ENCODE measurements at regions not wholly inside any gene's neighbourhood (a gene's known extent, or its start where the extent isn't known, plus 50 kb on each side); places are given as distances from the start of the nearest gene placed in this dataset.

- in situ Hi-C loops (cut with HindIII; ENCODE audit: low pct_unique_long_range_greater_than_20kb, low sequenced_read_pairs) = no loop called here
- peak; percentile 5 for ATAC-seq
- TF ChIP-seq, protein P1, sequence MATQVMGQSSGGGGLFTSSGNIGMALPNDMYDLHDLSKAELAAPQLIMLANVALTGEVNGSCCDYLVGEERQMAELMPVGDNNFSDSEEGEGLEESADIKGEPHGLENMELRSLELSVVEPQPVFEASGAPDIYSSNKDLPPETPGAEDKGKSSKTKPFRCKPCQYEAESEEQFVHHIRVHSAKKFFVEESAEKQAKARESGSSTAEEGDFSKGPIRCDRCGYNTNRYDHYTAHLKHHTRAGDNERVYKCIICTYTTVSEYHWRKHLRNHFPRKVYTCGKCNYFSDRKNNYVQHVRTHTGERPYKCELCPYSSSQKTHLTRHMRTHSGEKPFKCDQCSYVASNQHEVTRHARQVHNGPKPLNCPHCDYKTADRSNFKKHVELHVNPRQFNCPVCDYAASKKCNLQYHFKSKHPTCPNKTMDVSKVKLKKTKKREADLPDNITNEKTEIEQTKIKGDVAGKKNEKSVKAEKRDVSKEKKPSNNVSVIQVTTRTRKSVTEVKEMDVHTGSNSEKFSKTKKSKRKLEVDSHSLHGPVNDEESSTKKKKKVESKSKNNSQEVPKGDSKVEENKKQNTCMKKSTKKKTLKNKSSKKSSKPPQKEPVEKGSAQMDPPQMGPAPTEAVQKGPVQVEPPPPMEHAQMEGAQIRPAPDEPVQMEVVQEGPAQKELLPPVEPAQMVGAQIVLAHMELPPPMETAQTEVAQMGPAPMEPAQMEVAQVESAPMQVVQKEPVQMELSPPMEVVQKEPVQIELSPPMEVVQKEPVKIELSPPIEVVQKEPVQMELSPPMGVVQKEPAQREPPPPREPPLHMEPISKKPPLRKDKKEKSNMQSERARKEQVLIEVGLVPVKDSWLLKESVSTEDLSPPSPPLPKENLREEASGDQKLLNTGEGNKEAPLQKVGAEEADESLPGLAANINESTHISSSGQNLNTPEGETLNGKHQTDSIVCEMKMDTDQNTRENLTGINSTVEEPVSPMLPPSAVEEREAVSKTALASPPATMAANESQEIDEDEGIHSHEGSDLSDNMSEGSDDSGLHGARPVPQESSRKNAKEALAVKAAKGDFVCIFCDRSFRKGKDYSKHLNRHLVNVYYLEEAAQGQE (IDR thresholded peaks at IDR 0.05; ENCODE audit: insufficient read depth in 1 of 2, low read depth in 2 of 2, low read length in 1 of 2) = no peak
- TF ChIP-seq SIN3A (IDR thresholded peaks at IDR 0.05; ENCODE audit: borderline replicate concordance, insufficient read depth, low read depth, low read length) (no peak), TCF7L2 (IDR thresholded peaks at IDR 0.05; ENCODE audit: low read depth, low read length) (no peak), POLR2AphosphoS5 (IDR thresholded peaks at IDR 0.05; ENCODE audit: low read depth, low read length) (no peak)
- TF ChIP-seq, protein P2, sequence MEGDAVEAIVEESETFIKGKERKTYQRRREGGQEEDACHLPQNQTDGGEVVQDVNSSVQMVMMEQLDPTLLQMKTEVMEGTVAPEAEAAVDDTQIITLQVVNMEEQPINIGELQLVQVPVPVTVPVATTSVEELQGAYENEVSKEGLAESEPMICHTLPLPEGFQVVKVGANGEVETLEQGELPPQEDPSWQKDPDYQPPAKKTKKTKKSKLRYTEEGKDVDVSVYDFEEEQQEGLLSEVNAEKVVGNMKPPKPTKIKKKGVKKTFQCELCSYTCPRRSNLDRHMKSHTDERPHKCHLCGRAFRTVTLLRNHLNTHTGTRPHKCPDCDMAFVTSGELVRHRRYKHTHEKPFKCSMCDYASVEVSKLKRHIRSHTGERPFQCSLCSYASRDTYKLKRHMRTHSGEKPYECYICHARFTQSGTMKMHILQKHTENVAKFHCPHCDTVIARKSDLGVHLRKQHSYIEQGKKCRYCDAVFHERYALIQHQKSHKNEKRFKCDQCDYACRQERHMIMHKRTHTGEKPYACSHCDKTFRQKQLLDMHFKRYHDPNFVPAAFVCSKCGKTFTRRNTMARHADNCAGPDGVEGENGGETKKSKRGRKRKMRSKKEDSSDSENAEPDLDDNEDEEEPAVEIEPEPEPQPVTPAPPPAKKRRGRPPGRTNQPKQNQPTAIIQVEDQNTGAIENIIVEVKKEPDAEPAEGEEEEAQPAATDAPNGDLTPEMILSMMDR (IDR thresholded peaks at IDR 0.05) = no peak
- no TSS peak for BruUV-seq (replicated peaks)
- Histone ChIP-seq H3K4me3 (ENCODE audit: low read depth in 2 of 2, low read length in 2 of 2) (no peak overlapping the region), H3K36me3 (ENCODE audit: control insufficient read depth, insufficient read depth, low read length) (no peaks in the 10 kb centered on the region), H3K27me3 (ENCODE audit: control insufficient read depth, insufficient read depth, low read length) (no peaks in the 10 kb centered on the region), H3K9me3 (ENCODE audit: control insufficient read depth, insufficient read depth, low read depth, low read length) (no peaks in the 10 kb centered on the region), H3K4me1 (ENCODE audit: control insufficient read depth, insufficient read depth, low read length) (peaks cover 35% of the 10 kb centered on the region), H3K27ac (ENCODE audit: low read length) (peak overlapping the region; percentile 86)
- intact Hi-C loops (cut with micrococcal nuclease; ENCODE audit: unreplicated experiment) = loop anchor here (10.0 kb wide), 1 partner anchor 161 kb away; no protein-coding TSS in a partner anchor
- ChIA-PET CTCF (interaction anchor here (1.0 kb wide), 1 partner anchor 162 kb away, joined by 5 read pairs; no protein-coding TSS in a partner anchor), POLR2A (no interaction called here)
- no peak for DNase-seq (ENCODE audit: low read depth, low spot score)
Measured at GRCh38 chr14:101073598-101073965, 170.1 kb upstream of the RTL1 start.

DNA sequence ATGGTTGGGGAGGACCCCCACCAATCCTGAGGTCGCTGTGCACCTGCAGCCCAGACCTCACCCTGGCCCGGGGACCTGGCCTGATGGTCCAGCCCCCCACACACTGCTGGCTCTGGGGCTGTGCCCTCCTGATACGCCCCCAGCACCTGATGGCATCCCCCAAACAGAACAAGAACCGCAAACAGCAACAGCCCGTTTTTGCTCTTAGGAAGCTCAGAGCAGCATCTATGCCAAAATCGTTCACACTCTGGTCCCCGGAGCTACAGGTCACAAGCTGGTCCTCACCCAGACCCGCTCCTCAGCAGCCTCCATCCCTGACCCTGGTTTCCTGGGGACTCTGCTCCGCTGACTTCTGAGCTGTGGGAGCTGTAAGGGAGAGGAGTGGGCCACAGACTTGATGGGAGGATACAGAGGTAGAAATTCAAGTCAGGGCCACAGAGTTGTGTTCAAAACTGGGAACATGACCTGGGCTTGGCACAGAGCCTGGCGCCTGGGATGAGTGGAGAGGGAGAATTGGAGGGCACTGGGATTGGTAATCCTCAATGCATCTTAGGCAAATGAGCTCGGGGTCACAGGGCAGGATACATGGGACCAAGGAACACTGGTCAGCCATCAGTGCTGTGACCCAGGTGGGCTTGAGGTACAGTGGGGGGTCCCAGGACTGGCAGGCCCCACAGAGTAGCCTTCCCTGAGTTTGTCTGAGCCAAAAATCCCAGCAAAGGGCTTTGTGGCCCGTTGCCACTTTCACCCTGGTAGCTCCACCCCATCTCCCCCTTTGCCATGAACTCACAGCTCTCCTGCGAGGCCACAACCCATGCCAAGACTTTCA, 170.9 kb upstream of the RTL1 start:
- ChIA-PET POLR2A (no interaction called here), CTCF (interaction anchor here (0.9 to 1.0 kb wide), 2 partner anchors 161 to 485 kb away, joined by 5 read pairs; no protein-coding TSS in a partner anchor)
- BruUV-seq (replicated peaks) = no TSS peak
- Histone ChIP-seq H3K4me3 (ENCODE audit: low read depth in 2 of 2, low read length in 2 of 2) (no peak overlapping the region), H3K36me3 (ENCODE audit: control insufficient read depth, insufficient read depth, low read length) (no peaks in the 10 kb centered on the region), H3K4me1 (ENCODE audit: control insufficient read depth, insufficient read depth, low read length) (peaks cover 35% of the 10 kb centered on the region), H3K9me3 (ENCODE audit: control insufficient read depth, insufficient read depth, low read depth, low read length) (no peaks in the 10 kb centered on the region), H3K27me3 (ENCODE audit: control insufficient read depth, insufficient read depth, low read length) (no peaks in the 10 kb centered on the region), H3K27ac (ENCODE audit: low read length) (peak overlapping the region; percentile 86)
- intact Hi-C loops (cut with micrococcal nuclease; ENCODE audit: unreplicated experiment) (loop anchor here (10.0 kb wide), 1 partner anchor 160 kb away; no protein-coding TSS in a partner anchor), in situ Hi-C loops (cut with HindIII; ENCODE audit: low pct_unique_long_range_greater_than_20kb, low sequenced_read_pairs) (no loop called here)
- ATAC-seq = no peak
- TF ChIP-seq TCF7L2 (IDR thresholded peaks at IDR 0.05; ENCODE audit: low read depth, low read length) (no peak), POLR2AphosphoS5 (IDR thresholded peaks at IDR 0.05; ENCODE audit: low read depth, low read length) (no peak), SIN3A (IDR thresholded peaks at IDR 0.05; ENCODE audit: borderline replicate concordance, insufficient read depth, low read depth, low read length) (no peak)
- TF ChIP-seq, protein P2 (IDR thresholded peaks at IDR 0.05) = no peak
- TF ChIP-seq, protein P1 (IDR thresholded peaks at IDR 0.05; ENCODE audit: insufficient read depth in 1 of 2, low read depth in 2 of 2, low read length in 1 of 2) = no peak
- DNase-seq (ENCODE audit: low read depth, low spot score) = no peak

All from Panc1 (cell line).